KMS-11 (cell line): ENCODE measurements at regions not wholly inside any gene's neighbourhood (a gene's known extent, or its start where the extent isn't known, plus 50 kb on each side); places are given as distances from the start of the nearest gene placed in this dataset.

Source experiments
- H2AFZ ChIP-seq: fragments of 200-600 bp; sonication (generic); 2 replicates; pipeline ENCODE4 v1.6.1; 2016; ENCODE audit warnings: antibody characterized with exemption, mixed run types, low read depth
- H3K27ac ChIP-seq: fragments of 200-600 bp; sonication (generic); 2 replicates; pipeline ENCODE4 v1.6.1; 2016; ENCODE audit warnings: mild to moderate bottlenecking, mixed run types
- H3K27me3 ChIP-seq: fragments of 200-600 bp; sonication (generic); 2 replicates; pipeline ENCODE4 v1.6.1; 2017; ENCODE audit warnings: mild to moderate bottlenecking, low read depth, mixed run types, moderate library complexity; ENCODE audit not compliant: insufficient read depth
- H3K36me3 ChIP-seq: fragments of 200-600 bp; sonication (generic); 2 replicates; pipeline ENCODE4 v1.6.1; 2017; ENCODE audit warnings: mild to moderate bottlenecking, mixed run types; ENCODE audit not compliant: insufficient read depth
- H3K4me1 ChIP-seq: fragments of 200-600 bp; sonication (generic); 2 replicates; pipeline ENCODE4 v1.6.1; 2016; ENCODE audit warnings: mild to moderate bottlenecking, low read depth, mixed run types; ENCODE audit not compliant: poor library complexity, severe bottlenecking
- H3K4me2 ChIP-seq: fragments of 200-600 bp; sonication (generic); 2 replicates; pipeline ENCODE4 v1.7.0; 2016; ENCODE audit warnings: mild to moderate bottlenecking, mixed run types
- H3K4me3 ChIP-seq: fragments of 200-600 bp; sonication (generic); IDR thresholded peaks from 2 replicates; pipeline ENCODE4 v1.6.1; 2017; ENCODE audit warnings: low read depth, low read length, mixed read lengths; ENCODE audit not compliant: insufficient read depth
- H3K79me2 ChIP-seq: fragments of 200-600 bp; sonication (generic); 2 replicates; pipeline ENCODE4 v1.6.1; 2016; ENCODE audit warnings: low read depth, mixed run types; ENCODE audit not compliant: insufficient read depth
- H3K9ac ChIP-seq: fragments of 200-600 bp; sonication (generic); 2 replicates; pipeline ENCODE4 v1.6.1; 2016; ENCODE audit warnings: mild to moderate bottlenecking, mixed run types
- H4K20me1 ChIP-seq: fragments of 200-600 bp; sonication (generic); 2 replicates; pipeline ENCODE4 v1.6.1; 2016; ENCODE audit warnings: mild to moderate bottlenecking, mixed run types; ENCODE audit not compliant: insufficient read depth
- TF ChIP-seq, protein P1 (sequence below): fragments of 200-600 bp; sonication (generic); conservative IDR thresholded peaks from 2 replicates; pipeline ENCODE4 v1.6.1; 2017; ENCODE audit warnings: low read depth, mild to moderate bottlenecking, antibody characterized with exemption, low read length, moderate library complexity, mixed read lengths

DNA sequence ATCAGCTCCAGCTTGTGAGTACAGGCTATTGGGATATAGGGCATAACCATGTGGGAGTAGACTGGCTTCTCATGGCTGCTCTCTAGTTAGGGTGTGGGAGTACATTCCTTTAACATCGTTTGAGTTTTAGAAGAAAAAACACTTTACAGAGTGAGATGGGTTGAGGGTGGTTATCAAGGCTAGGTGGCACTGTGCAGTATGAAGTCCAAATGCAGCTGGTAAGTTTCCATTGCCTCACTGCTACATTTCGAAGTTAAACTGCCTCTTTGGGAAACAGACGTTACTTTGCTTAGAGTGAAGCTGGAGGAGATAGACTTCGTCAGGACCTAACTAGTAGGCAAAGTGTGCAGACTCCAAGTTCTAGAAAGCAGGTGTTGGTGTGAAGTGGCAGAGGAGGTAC, 192.4 kb downstream of the SQOR start:
- Histone ChIP-seq H3K9ac (no peak overlapping the region), H3K36me3 (no peaks in the 10 kb centered on the region), H3K79me2 (no peaks in the 10 kb centered on the region), H3K27me3 (no peaks in the 10 kb centered on the region), H3K27ac (no peak overlapping the region), H3K4me2 (no peak overlapping the region), H4K20me1 (no peaks in the 10 kb centered on the region), H2AFZ (no peak overlapping the region), H3K4me3 (no peak overlapping the region), H3K4me1 (no peaks in the 10 kb centered on the region)
- TF ChIP-seq, protein P1, sequence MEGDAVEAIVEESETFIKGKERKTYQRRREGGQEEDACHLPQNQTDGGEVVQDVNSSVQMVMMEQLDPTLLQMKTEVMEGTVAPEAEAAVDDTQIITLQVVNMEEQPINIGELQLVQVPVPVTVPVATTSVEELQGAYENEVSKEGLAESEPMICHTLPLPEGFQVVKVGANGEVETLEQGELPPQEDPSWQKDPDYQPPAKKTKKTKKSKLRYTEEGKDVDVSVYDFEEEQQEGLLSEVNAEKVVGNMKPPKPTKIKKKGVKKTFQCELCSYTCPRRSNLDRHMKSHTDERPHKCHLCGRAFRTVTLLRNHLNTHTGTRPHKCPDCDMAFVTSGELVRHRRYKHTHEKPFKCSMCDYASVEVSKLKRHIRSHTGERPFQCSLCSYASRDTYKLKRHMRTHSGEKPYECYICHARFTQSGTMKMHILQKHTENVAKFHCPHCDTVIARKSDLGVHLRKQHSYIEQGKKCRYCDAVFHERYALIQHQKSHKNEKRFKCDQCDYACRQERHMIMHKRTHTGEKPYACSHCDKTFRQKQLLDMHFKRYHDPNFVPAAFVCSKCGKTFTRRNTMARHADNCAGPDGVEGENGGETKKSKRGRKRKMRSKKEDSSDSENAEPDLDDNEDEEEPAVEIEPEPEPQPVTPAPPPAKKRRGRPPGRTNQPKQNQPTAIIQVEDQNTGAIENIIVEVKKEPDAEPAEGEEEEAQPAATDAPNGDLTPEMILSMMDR: no peak

GRCh38 chr15:45827766-45828165, 192.9 kb downstream of the SQOR start:
- Histone ChIP-seq H3K79me2 (no peaks in the 10 kb centered on the region), H3K27ac (no peak overlapping the region), H3K27me3 (no peaks in the 10 kb centered on the region), H3K36me3 (no peaks in the 10 kb centered on the region), H2AFZ (no peak overlapping the region), H3K9ac (no peak overlapping the region), H3K4me2 (no peak overlapping the region), H4K20me1 (no peaks in the 10 kb centered on the region), H3K4me3 (no peak overlapping the region), H3K4me1 (no peaks in the 10 kb centered on the region)
- TF ChIP-seq, protein P1: no peak

GRCh38 chr15:45829336-45830153, 194.7 kb downstream of the SQOR start:
- Histone ChIP-seq H3K79me2 (no peaks in the 10 kb centered on the region), H3K36me3 (no peaks in the 10 kb centered on the region), H3K27ac (no peak overlapping the region), H4K20me1 (no peaks in the 10 kb centered on the region), H3K4me3 (no peak overlapping the region), H2AFZ (no peak overlapping the region), H3K27me3 (no peaks in the 10 kb centered on the region), H3K9ac (no peak overlapping the region), H3K4me1 (no peaks in the 10 kb centered on the region), H3K4me2 (no peak overlapping the region)
- TF ChIP-seq, protein P1: no peak

GRCh38 chr15:45831787-45832186, 197.0 kb downstream of the SQOR start:
- TF ChIP-seq, protein P1: no peak
- Histone ChIP-seq H3K9ac (no peak overlapping the region), H3K27ac (no peak overlapping the region), H3K27me3 (no peaks in the 10 kb centered on the region), H3K4me2 (no peak overlapping the region), H3K4me1 (no peaks in the 10 kb centered on the region), H4K20me1 (no peaks in the 10 kb centered on the region), H3K36me3 (no peaks in the 10 kb centered on the region), H3K4me3 (no peak overlapping the region), H2AFZ (no peak overlapping the region), H3K79me2 (no peaks in the 10 kb centered on the region)
